ENCODE measurements at regions not wholly inside any gene's neighbourhood (a gene's known extent, or its start where the extent isn't known, plus 50 kb on each side); places are given as distances from the start of the nearest gene placed in this dataset.

DNA sequence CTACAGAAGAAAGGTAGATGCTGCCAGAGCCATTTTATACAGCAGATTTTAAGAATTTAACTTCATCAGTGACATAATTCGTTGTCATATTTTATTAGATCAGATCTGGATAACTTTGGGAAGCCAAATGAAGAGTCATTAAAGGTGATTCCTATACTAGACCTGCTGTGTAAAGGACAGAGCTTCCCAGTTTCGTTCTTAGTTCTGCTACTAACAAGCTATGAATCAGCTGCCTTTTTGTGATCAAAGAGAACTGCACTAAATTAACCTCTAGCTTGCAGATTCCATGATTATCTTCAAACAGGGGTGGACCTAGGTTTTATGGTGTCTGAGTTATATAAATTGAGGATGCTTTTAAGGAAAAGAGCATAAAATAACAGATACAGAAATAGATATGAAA lies 926.5 kb upstream of the ACVR2A start:
- TF ChIP-seq, protein P1, sequence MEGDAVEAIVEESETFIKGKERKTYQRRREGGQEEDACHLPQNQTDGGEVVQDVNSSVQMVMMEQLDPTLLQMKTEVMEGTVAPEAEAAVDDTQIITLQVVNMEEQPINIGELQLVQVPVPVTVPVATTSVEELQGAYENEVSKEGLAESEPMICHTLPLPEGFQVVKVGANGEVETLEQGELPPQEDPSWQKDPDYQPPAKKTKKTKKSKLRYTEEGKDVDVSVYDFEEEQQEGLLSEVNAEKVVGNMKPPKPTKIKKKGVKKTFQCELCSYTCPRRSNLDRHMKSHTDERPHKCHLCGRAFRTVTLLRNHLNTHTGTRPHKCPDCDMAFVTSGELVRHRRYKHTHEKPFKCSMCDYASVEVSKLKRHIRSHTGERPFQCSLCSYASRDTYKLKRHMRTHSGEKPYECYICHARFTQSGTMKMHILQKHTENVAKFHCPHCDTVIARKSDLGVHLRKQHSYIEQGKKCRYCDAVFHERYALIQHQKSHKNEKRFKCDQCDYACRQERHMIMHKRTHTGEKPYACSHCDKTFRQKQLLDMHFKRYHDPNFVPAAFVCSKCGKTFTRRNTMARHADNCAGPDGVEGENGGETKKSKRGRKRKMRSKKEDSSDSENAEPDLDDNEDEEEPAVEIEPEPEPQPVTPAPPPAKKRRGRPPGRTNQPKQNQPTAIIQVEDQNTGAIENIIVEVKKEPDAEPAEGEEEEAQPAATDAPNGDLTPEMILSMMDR (conservative IDR thresholded peaks at IDR 0.05; ENCODE audit: low read depth, low read length): no peak
- TF ChIP-seq EZH2 (IDR thresholded peaks at IDR 0.05; ENCODE audit: low read length, unreplicated experiment): no peak

Data from PC-3 (cell line).